DND-41 (cell line): ENCODE measurements at regions not wholly inside any gene's neighbourhood (a gene's known extent, or its start where the extent isn't known, plus 50 kb on each side); places are given as distances from the start of the nearest gene placed in this dataset.

Experiments used
- ATAC-seq: fragments of 200-7000 bp; cut with Tn5 transposase; 3 replicates; pipeline ENCODE4 v1.9.1; 2021; ENCODE audit warnings: low read depth; ENCODE audit not compliant: insufficient read depth
- DNase-seq: peaks from one replicate; pipeline ENCODE4 v3.0.0-alpha.2; 2020
- H2AFZ ChIP-seq: 2 replicates; pipeline ENCODE4 v1.6.0; 2012; ENCODE audit warnings: low read depth, low read length
- H3K27ac ChIP-seq: 2 replicates; pipeline ENCODE4 v1.5.1; 2012; ENCODE audit warnings: low read length, inconsistent platforms
- H3K27me3 ChIP-seq: fragments of 200-600 bp; sonication (generic); 2 replicates; pipeline ENCODE4 v1.6.0; 2012; ENCODE audit warnings: low read length, mild to moderate bottlenecking, inconsistent platforms; ENCODE audit not compliant: insufficient read depth, poor library complexity
- H3K36me3 ChIP-seq: 2 replicates; pipeline ENCODE4 v1.5.1; 2012; ENCODE audit warnings: low read length, inconsistent platforms; ENCODE audit not compliant: insufficient read depth
- H3K4me1 ChIP-seq: 2 replicates; pipeline ENCODE4 v1.5.1; 2012; ENCODE audit warnings: mild to moderate bottlenecking, low read length; ENCODE audit not compliant: insufficient read depth
- H3K4me2 ChIP-seq: 2 replicates; pipeline ENCODE4 v1.6.0; 2012; ENCODE audit warnings: mild to moderate bottlenecking, moderate library complexity, low read length, inconsistent platforms; ENCODE audit not compliant: insufficient read depth
- H3K4me3 ChIP-seq, 2 experiments: fragments of 200-600 bp in 1 of 2; shearing (Covaris generic) in 1 of 2; 2 replicates each; pipeline ENCODE4 v1.5.1; 2012 to 2016; ENCODE audit warnings: inconsistent platforms in 2 of 2, low read length in 2 of 2, mild to moderate bottlenecking in 2 of 2, low read depth in 1 of 2, moderate library complexity in 1 of 2
- H3K79me2 ChIP-seq: 2 replicates; pipeline ENCODE4 v1.6.0; 2012; ENCODE audit warnings: low read length, inconsistent platforms; ENCODE audit not compliant: insufficient read depth
- H3K9ac ChIP-seq: 2 replicates; pipeline ENCODE4 v1.6.0; 2012; ENCODE audit warnings: low read depth, mild to moderate bottlenecking, inconsistent platforms, low read length, moderate library complexity
- H3K9me3 ChIP-seq: 2 replicates; pipeline ENCODE4 v1.5.1; 2012; ENCODE audit warnings: low read length, moderate library complexity, mild to moderate bottlenecking, inconsistent platforms; ENCODE audit not compliant: insufficient read depth, severe bottlenecking
- H4K20me1 ChIP-seq: 2 replicates; pipeline ENCODE4 v1.6.0; 2012; ENCODE audit warnings: low read length; ENCODE audit not compliant: insufficient read depth
- CTCF ChIP-seq: IDR thresholded peaks from 2 replicates; pipeline ENCODE4 v1.5.1; 2012; ENCODE audit warnings: borderline replicate concordance, low read length, moderate library complexity, mild to moderate bottlenecking; ENCODE audit not compliant: poor library complexity, severe bottlenecking; ENCODE audit errors: extremely low read depth
- EZH2 ChIP-seq: IDR thresholded peaks from 3 replicates; pipeline ENCODE4 v1.6.1; 2012; ENCODE audit warnings: borderline replicate concordance, low read depth, mild to moderate bottlenecking, moderate library complexity, low read length, inconsistent platforms; ENCODE audit not compliant: severe bottlenecking

- no peaks in the 10 kb centered on the region for H3K9me3 ChIP-seq
- H3K4me2 ChIP-seq: no peak overlapping the region
- no peak overlapping the region for H3K27ac ChIP-seq
- H3K36me3 ChIP-seq: no peaks in the 10 kb centered on the region
- H3K4me1 ChIP-seq: no peaks in the 10 kb centered on the region
- H2AFZ ChIP-seq: no peak overlapping the region
- H3K27me3 ChIP-seq: no peaks in the 10 kb centered on the region
- ATAC-seq (no peak), DNase-seq (no peak)
- no peaks in the 10 kb centered on the region for H3K79me2 ChIP-seq
- no peak overlapping the region for H3K9ac ChIP-seq
- no peak for TF ChIP-seq EZH2
- TF ChIP-seq CTCF: no peak
- H3K4me3 ChIP-seq: no peak overlapping the region
- no peaks in the 10 kb centered on the region; the same call in 1 of the 2 replicates for H4K20me1 ChIP-seq
Observed at GRCh38 chr4:89556601-89557305, 249.2 kb upstream of the GPRIN3 start.

DNA sequence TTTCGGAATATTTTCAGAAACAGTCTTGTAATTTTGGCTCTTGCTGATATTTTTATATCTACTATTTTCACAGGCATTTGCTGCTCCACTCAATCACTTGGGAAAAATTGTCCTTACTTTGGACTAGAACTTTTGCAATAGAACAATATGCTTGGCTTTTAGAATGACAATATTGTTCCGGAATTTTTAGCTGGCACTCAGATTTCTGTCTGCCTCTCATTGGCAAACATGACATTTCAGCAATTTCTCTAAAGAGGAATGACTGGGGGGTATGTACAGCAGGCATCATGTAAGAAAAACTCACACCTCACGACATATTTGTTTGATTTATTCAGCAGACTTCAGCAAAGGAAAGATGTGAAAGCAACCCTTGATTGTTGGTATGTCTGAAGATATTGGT, 243.6 kb upstream of the GPRIN3 start:
- Histone ChIP-seq H3K9me3 (no peaks in the 10 kb centered on the region), H3K27me3 (no peaks in the 10 kb centered on the region), H3K9ac (no peak overlapping the region), H4K20me1 (no peaks in the 10 kb centered on the region), H3K79me2 (no peaks in the 10 kb centered on the region), H3K4me2 (no peak overlapping the region), H3K4me1 (no peaks in the 10 kb centered on the region), H3K4me3 (no peak overlapping the region), H2AFZ (no peak overlapping the region), H3K36me3 (no peaks in the 10 kb centered on the region), H3K27ac (no peak overlapping the region)
- no peak for TF ChIP-seq CTCF
- no peak for DNase-seq
- no peak for ATAC-seq

DNA sequence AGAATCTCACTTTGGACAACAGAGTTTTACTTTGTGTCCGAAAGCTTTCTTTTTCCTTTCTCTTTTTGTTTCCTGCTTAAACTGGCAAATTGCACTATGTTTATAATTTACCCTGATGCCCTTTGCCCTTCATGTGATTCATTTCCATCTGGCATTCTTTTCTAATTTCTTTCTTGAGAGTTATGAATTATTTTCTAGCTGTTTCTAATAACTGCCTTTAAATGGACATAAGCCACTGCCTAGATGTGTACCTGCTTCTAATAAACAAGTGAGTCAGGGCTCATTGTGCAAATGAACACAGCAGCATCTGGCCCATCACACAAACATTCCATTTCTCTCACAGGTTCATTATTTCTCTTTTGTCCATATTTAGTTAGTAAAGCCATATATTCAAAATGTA, 242.3 kb upstream of the GPRIN3 start:
- no peaks in the 10 kb centered on the region for H3K79me2 ChIP-seq
- H3K9ac ChIP-seq: no peak overlapping the region
- ATAC-seq (no peak), DNase-seq (no peak)
- no peaks in the 10 kb centered on the region for H4K20me1 ChIP-seq
- no peak overlapping the region for H3K4me2 ChIP-seq
- no peaks in the 10 kb centered on the region for H3K4me1 ChIP-seq
- no peaks in the 10 kb centered on the region for H3K36me3 ChIP-seq
- no peak overlapping the region for H2AFZ ChIP-seq
- H3K27ac ChIP-seq: no peak overlapping the region
- H3K27me3 ChIP-seq: no peaks in the 10 kb centered on the region
- TF ChIP-seq CTCF (no peak), EZH2 (no peak)
- H3K9me3 ChIP-seq: peaks cover 3% of the 10 kb centered on the region
- H3K4me3 ChIP-seq: no peak overlapping the region
